ENCODE measurements at regions not wholly inside any gene's neighbourhood (a gene's known extent, or its start where the extent isn't known, plus 50 kb on each side); places are given as distances from the start of the nearest gene placed in this dataset.

GRCh38 chr9:28050941-28051340 is 477.7 kb upstream of the C9orf72 start:
- no peak for DNase-seq (ENCODE audit: low read depth)
- TF ChIP-seq CTCF (IDR thresholded peaks at IDR 0.05; ENCODE audit: low read length, missing control alignments), result no peak
- no peak overlapping the region for H3K4me3 ChIP-seq (replicated peaks; ENCODE audit: low read depth, low read length)

GRCh38 chr9:28051559-28052503 is 478.6 kb upstream of the C9orf72 start:
- TF ChIP-seq CTCF (IDR thresholded peaks at IDR 0.05; ENCODE audit: low read length, missing control alignments), result no peak
- no peak for DNase-seq (ENCODE audit: low read depth)
- no peak overlapping the region for H3K4me3 ChIP-seq (replicated peaks; ENCODE audit: low read depth, low read length)

- H3K4me3 ChIP-seq (replicated peaks; ENCODE audit: low read depth, low read length), result no peak overlapping the region
- no peak for TF ChIP-seq CTCF (IDR thresholded peaks at IDR 0.05; ENCODE audit: low read length, missing control alignments)
- DNase-seq (ENCODE audit: low read depth), result no peak
Measured at GRCh38 chr9:28053096-28053777, 480.0 kb upstream of the C9orf72 start.

GRCh38 chr9:28056006-28056405 is 482.7 kb upstream of the C9orf72 start:
- TF ChIP-seq CTCF (IDR thresholded peaks at IDR 0.05; ENCODE audit: low read length, missing control alignments), result no peak
- no peak for DNase-seq (ENCODE audit: low read depth)
- H3K4me3 ChIP-seq (replicated peaks; ENCODE audit: low read depth, low read length), result no peak overlapping the region

GRCh38 chr9:28056466-28056865 is 483.2 kb upstream of the C9orf72 start:
- no peak for DNase-seq (ENCODE audit: low read depth)
- TF ChIP-seq CTCF (IDR thresholded peaks at IDR 0.05; ENCODE audit: low read length, missing control alignments), result no peak
- no peak overlapping the region for H3K4me3 ChIP-seq (replicated peaks; ENCODE audit: low read depth, low read length)

GRCh38 chr9:28059192-28059591 is 485.9 kb upstream of the C9orf72 start:
- no peak for DNase-seq (ENCODE audit: low read depth)
- no peak overlapping the region for H3K4me3 ChIP-seq (replicated peaks; ENCODE audit: low read depth, low read length)
- TF ChIP-seq CTCF (IDR thresholded peaks at IDR 0.05; ENCODE audit: low read length, missing control alignments), result no peak

All from fibroblast of pulmonary artery (primary cell).